ENCODE measurements at regions not wholly inside any gene's neighbourhood (a gene's known extent, or its start where the extent isn't known, plus 50 kb on each side); places are given as distances from the start of the nearest gene placed in this dataset.

- ATAC-seq (no peak), DNase-seq (ENCODE audit: low spot score) (no peak)
- Mint-ChIP-seq H3K27me3 (peaks cover 3 to 34% of the 10 kb centered on the region in 2 donors), H3K4me3 (no peak overlapping the region), H3K36me3 (no peaks in the 10 kb centered on the region), H3K27ac (no peak overlapping the region), H3K9me3 (no peaks in the 10 kb centered on the region), H3K4me1 (ENCODE audit: low read depth in 2 of 2) (no peaks in the 10 kb centered on the region)
These were observed 178.3 kb upstream of the CCDC68 start for GRCh38 chr18:55137602-55138001.

GRCh38 chr18:55136864-55137263, 177.6 kb upstream of the CCDC68 start:
- no peaks in the 10 kb centered on the region for H3K36me3 Mint-ChIP-seq
- no peaks in the 10 kb centered on the region for H3K9me3 Mint-ChIP-seq
- H3K4me3 Mint-ChIP-seq: no peak overlapping the region
- H3K27me3 Mint-ChIP-seq: peaks cover 3 to 29% of the 10 kb centered on the region in 2 donors
- H3K27ac Mint-ChIP-seq: no peak overlapping the region
- no peak for ATAC-seq
- no peaks in the 10 kb centered on the region for H3K4me1 Mint-ChIP-seq (ENCODE audit: low read depth in 2 of 2)
- no peak for DNase-seq (ENCODE audit: low spot score)

GRCh38 chr18:55136258-55136657, 177.0 kb upstream of the CCDC68 start:
- ATAC-seq (no peak), DNase-seq (ENCODE audit: low spot score) (no peak)
- Mint-ChIP-seq H3K27ac (no peak overlapping the region), H3K36me3 (no peaks in the 10 kb centered on the region), H3K9me3 (no peaks in the 10 kb centered on the region), H3K27me3 (peaks cover 3 to 29% of the 10 kb centered on the region in 2 donors), H3K4me3 (no peak overlapping the region), H3K4me1 (ENCODE audit: low read depth in 2 of 2) (no peaks in the 10 kb centered on the region)

- Mint-ChIP-seq H3K27me3 (peaks cover 0 to 21% of the 10 kb centered on the region in 2 donors), H3K9me3 (no peaks in the 10 kb centered on the region), H3K36me3 (no peaks in the 10 kb centered on the region), H3K4me1 (ENCODE audit: low read depth in 2 of 2) (no peaks in the 10 kb centered on the region), H3K4me3 (no peak overlapping the region), H3K27ac (no peak overlapping the region)
- DNase-seq (ENCODE audit: low spot score) (no peak), ATAC-seq (no peak)
These were observed 174.1 kb upstream of the CCDC68 start for GRCh38 chr18:55133378-55133777.

GRCh38 chr18:55128437-55128836, 169.2 kb upstream of the CCDC68 start:
- no peak overlapping the region for H3K27ac Mint-ChIP-seq
- DNase-seq (ENCODE audit: low spot score) (no peak), ATAC-seq (no peak)
- peaks cover 6% of the 10 kb centered on the region for H3K9me3 Mint-ChIP-seq
- H3K27me3 Mint-ChIP-seq: peaks cover 4 to 11% of the 10 kb centered on the region in 2 donors
- H3K36me3 Mint-ChIP-seq: no peaks in the 10 kb centered on the region
- no peaks in the 10 kb centered on the region for H3K4me1 Mint-ChIP-seq (ENCODE audit: low read depth in 2 of 2)
- no peak overlapping the region for H3K4me3 Mint-ChIP-seq

GRCh38 chr18:55124078-55124763, 165.0 kb upstream of the CCDC68 start:
- H3K4me1 Mint-ChIP-seq (ENCODE audit: low read depth in 2 of 2): no peaks in the 10 kb centered on the region
- ATAC-seq: no peak

GRCh38 chr18:55123361-55123760, 164.1 kb upstream of the CCDC68 start:
- Mint-ChIP-seq H3K36me3 (no peaks in the 10 kb centered on the region), H3K27ac (no peak overlapping the region), H3K4me1 (ENCODE audit: low read depth in 2 of 2) (no peaks in the 10 kb centered on the region), H3K27me3 (peaks cover 4 to 5% of the 10 kb centered on the region in 2 donors), H3K4me3 (no peak overlapping the region), H3K9me3 (peaks cover 6% of the 10 kb centered on the region)
- ATAC-seq (no peak), DNase-seq (ENCODE audit: low spot score) (no peak)

More at GRCh38 chr18:55124078-55124763, 165.0 kb upstream of the CCDC68 start:
- H3K27me3 Mint-ChIP-seq: peaks cover 4 to 5% of the 10 kb centered on the region in 2 donors
- H3K36me3 Mint-ChIP-seq: no peaks in the 10 kb centered on the region
- H3K27ac Mint-ChIP-seq: no peak overlapping the region
- H3K4me3 Mint-ChIP-seq: no peak overlapping the region
- peaks cover 6% of the 10 kb centered on the region for H3K9me3 Mint-ChIP-seq
- no peak for DNase-seq (ENCODE audit: low spot score)

GRCh38 chr18:55121397-55122170, 162.3 kb upstream of the CCDC68 start:
- DNase-seq (ENCODE audit: low spot score) (no peak), ATAC-seq (no peak)
- no peaks in the 10 kb centered on the region for H3K4me1 Mint-ChIP-seq (ENCODE audit: low read depth in 2 of 2)
- H3K27me3 Mint-ChIP-seq: no peaks in the 10 kb centered on the region
- H3K27ac Mint-ChIP-seq: no peak overlapping the region
- H3K9me3 Mint-ChIP-seq: no peaks in the 10 kb centered on the region
- no peaks in the 10 kb centered on the region for H3K36me3 Mint-ChIP-seq
- H3K4me3 Mint-ChIP-seq: no peak overlapping the region

GRCh38 chr18:55120896-55121295, 161.6 kb upstream of the CCDC68 start:
- DNase-seq (ENCODE audit: low spot score): no peak
- H3K9me3 Mint-ChIP-seq: no peaks in the 10 kb centered on the region
- no peaks in the 10 kb centered on the region for H3K4me1 Mint-ChIP-seq (ENCODE audit: low read depth in 2 of 2)
- H3K36me3 Mint-ChIP-seq: no peaks in the 10 kb centered on the region
- no peak overlapping the region for H3K4me3 Mint-ChIP-seq
- H3K27ac Mint-ChIP-seq: no peak overlapping the region
- H3K27me3 Mint-ChIP-seq: no peaks in the 10 kb centered on the region
- no peak for ATAC-seq

GRCh38 chr18:55119434-55119833, 160.2 kb upstream of the CCDC68 start:
- DNase-seq (ENCODE audit: low spot score) (no peak), ATAC-seq (no peak)
- Mint-ChIP-seq H3K27me3 (no peaks in the 10 kb centered on the region), H3K9me3 (no peaks in the 10 kb centered on the region), H3K4me3 (no peak overlapping the region), H3K36me3 (no peaks in the 10 kb centered on the region), H3K27ac (no peak overlapping the region), H3K4me1 (ENCODE audit: low read depth in 2 of 2) (no peaks in the 10 kb centered on the region)

GRCh38 chr18:55119016-55119415, 159.8 kb upstream of the CCDC68 start:
- H3K36me3 Mint-ChIP-seq: no peaks in the 10 kb centered on the region
- no peak for DNase-seq (ENCODE audit: low spot score)
- H3K4me3 Mint-ChIP-seq: no peak overlapping the region

GRCh38 chr18:55116863-55117262, 157.6 kb upstream of the CCDC68 start:
- no peak overlapping the region for H3K4me3 Mint-ChIP-seq
- no peak for DNase-seq (ENCODE audit: low spot score)
- H3K4me1 Mint-ChIP-seq (ENCODE audit: low read depth in 2 of 2): no peaks in the 10 kb centered on the region
- ATAC-seq: no peak
- no peaks in the 10 kb centered on the region for H3K36me3 Mint-ChIP-seq
- no peaks in the 10 kb centered on the region for H3K27me3 Mint-ChIP-seq
- peaks cover 3% of the 10 kb centered on the region for H3K9me3 Mint-ChIP-seq
- H3K27ac Mint-ChIP-seq: no peak overlapping the region

More at GRCh38 chr18:55119016-55119415, 159.8 kb upstream of the CCDC68 start:
- Mint-ChIP-seq H3K27me3 (no peaks in the 10 kb centered on the region), H3K4me1 (ENCODE audit: low read depth in 2 of 2) (no peaks in the 10 kb centered on the region), H3K27ac (no peak overlapping the region), H3K9me3 (no peaks in the 10 kb centered on the region)
- ATAC-seq: no peak

GRCh38 chr18:55115606-55116005, 156.3 kb upstream of the CCDC68 start:
- no peaks in the 10 kb centered on the region for H3K27me3 Mint-ChIP-seq
- no peak overlapping the region for H3K4me3 Mint-ChIP-seq
- H3K9me3 Mint-ChIP-seq: peaks cover 3% of the 10 kb centered on the region
- no peaks in the 10 kb centered on the region for H3K4me1 Mint-ChIP-seq (ENCODE audit: low read depth in 2 of 2)
- ATAC-seq: no peak
- H3K27ac Mint-ChIP-seq: no peak overlapping the region
- DNase-seq (ENCODE audit: low spot score): no peak
- H3K36me3 Mint-ChIP-seq: no peaks in the 10 kb centered on the region

- DNase-seq (ENCODE audit: low spot score): no peak
- Mint-ChIP-seq H3K4me1 (ENCODE audit: low read depth in 2 of 2) (no peaks in the 10 kb centered on the region), H3K9me3 (peaks cover 3% of the 10 kb centered on the region), H3K36me3 (no peaks in the 10 kb centered on the region), H3K27ac (no peak overlapping the region), H3K27me3 (no peaks in the 10 kb centered on the region), H3K4me3 (no peak overlapping the region)
- ATAC-seq: no peak
These were observed 155.6 kb upstream of the CCDC68 start for GRCh38 chr18:55114876-55115275.

Measured in natural killer cell treated with Interleukin-12 subunit alpha and Interleukin-12 subunit beta and Interleukin-15 and Interleukin-18, amount 100 ng/mL, for 72 hours (primary cell).